ENCODE measurements at regions not wholly inside any gene's neighbourhood (a gene's known extent, or its start where the extent isn't known, plus 50 kb on each side); places are given as distances from the start of the nearest gene placed in this dataset.

DNA sequence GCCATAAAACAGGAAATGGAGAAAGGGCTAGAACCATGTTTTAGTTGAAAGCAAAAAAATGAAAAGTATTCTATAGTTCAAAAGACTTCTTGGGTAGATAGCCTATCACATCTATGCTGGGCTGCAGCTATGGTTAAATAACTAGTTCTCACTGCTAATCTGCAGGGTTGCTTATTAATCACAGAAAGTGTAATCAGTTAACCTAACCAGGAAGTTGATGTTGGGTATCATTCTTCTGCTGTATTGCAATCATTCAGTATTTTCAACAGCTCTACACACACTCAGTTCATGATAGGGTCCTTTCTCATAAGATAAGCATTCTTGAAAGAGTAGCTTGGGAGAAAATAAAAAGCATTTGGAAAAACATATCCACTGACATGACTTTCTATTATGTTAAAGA lies 135.2 kb upstream of the TCF21 start (continued):
- TF ChIP-seq USF2 (IDR thresholded peaks at IDR 0.05; ENCODE audit: low read depth, low read length) (no peak), USF2 (CRISPR knock-in tag; IDR thresholded peaks at IDR 0.05; ENCODE audit: borderline replicate concordance) (no peak), PRDM4 (CRISPR knock-in tag; IDR thresholded peaks at IDR 0.05; ENCODE audit: borderline replicate concordance) (no peak), ZNF850 (CRISPR knock-in tag; conservative IDR thresholded peaks at IDR 0.05) (no peak), ELF1 (CRISPR knock-in tag; IDR thresholded peaks at IDR 0.05) (no peak), MIER3 (CRISPR knock-in tag; IDR thresholded peaks at IDR 0.05; ENCODE audit: borderline replicate concordance) (no peak)

DNA sequence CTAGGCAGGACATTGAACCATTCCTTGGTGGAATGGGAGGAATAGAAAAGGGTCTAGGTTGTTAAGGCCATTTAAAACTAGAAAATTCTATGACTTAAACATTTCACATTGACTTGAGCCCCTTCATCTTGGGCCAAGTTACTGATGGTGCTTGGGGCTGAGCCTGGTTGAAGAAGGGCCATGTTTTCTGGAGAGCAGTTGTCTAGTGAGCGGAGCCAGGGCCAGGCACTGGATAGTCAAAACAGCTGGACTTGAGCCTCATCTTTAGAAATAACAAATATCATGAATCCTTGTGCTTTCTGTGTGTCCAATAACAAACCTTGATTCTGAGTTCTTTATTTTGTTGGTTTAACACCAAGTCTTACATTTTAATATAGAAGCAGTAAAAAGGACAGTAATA lies 134.6 kb upstream of the TCF21 start:
- Histone ChIP-seq H3K27ac (ENCODE audit: extremely low read length, insufficient read depth, low read length) (no peak overlapping the region), H3K4me1 (ENCODE audit: insufficient read depth, low read length) (no peaks in the 10 kb centered on the region), H4K20me1 (ENCODE audit: insufficient read depth, low read length) (no peaks in the 10 kb centered on the region), H3K27me3 (ENCODE audit: control insufficient read depth in 1 of 2, insufficient read depth in 2 of 2, low read length in 2 of 2) (no peaks in the 10 kb centered on the region), H3K79me2 (ENCODE audit: insufficient read depth, low read length) (no peaks in the 10 kb centered on the region), H3K4me3 (replicated peaks in 1 of 3; ENCODE audit: insufficient read depth in 1 of 3, low read depth in 2 of 3, low read length in 3 of 3) (no peak overlapping the region), H3K36me3 (replicated peaks in 1 of 2; ENCODE audit: control insufficient read depth in 1 of 2, insufficient read depth in 2 of 2, low read length in 2 of 2) (no peaks in the 10 kb centered on the region), H2AFZ (ENCODE audit: low read length) (no peak overlapping the region), H3K9ac (ENCODE audit: insufficient read depth, low read depth, low read length) (no peak overlapping the region), H3K9me3 (ENCODE audit: low read length) (no peaks in the 10 kb centered on the region), H3K4me2 (ENCODE audit: low read depth, low read length) (no peak overlapping the region)
- ATAC-seq (no peak), FAIRE-seq (no peak), DNase-seq (ENCODE audit: low spot score) (no peak)
- BruUV-seq (replicated peaks), result no TSS peak
- intact Hi-C loops (cut with micrococcal nuclease; ENCODE audit: unreplicated experiment) (no loop called here), in situ Hi-C loops (cut with HindIII; ENCODE audit: extremely low pct_ligation_motif_present, low pct_unique_long_range_greater_than_20kb) (no loop called here)
- 9% methylated on average over 1 of the region's 1 CpG for WGBS (ENCODE audit: low lambda C conversion rate)
- POLR2A ChIA-PET, result no interaction called here
- CTCF ChIA-PET (ENCODE audit: low intra/inter-chr PET ratio, low total read pairs), result no interaction called here
- TF ChIP-seq SIX1 (CRISPR knock-in tag; IDR thresholded peaks at IDR 0.05; ENCODE audit: borderline replicate concordance), result no peak
- TF ChIP-seq, protein P1, sequence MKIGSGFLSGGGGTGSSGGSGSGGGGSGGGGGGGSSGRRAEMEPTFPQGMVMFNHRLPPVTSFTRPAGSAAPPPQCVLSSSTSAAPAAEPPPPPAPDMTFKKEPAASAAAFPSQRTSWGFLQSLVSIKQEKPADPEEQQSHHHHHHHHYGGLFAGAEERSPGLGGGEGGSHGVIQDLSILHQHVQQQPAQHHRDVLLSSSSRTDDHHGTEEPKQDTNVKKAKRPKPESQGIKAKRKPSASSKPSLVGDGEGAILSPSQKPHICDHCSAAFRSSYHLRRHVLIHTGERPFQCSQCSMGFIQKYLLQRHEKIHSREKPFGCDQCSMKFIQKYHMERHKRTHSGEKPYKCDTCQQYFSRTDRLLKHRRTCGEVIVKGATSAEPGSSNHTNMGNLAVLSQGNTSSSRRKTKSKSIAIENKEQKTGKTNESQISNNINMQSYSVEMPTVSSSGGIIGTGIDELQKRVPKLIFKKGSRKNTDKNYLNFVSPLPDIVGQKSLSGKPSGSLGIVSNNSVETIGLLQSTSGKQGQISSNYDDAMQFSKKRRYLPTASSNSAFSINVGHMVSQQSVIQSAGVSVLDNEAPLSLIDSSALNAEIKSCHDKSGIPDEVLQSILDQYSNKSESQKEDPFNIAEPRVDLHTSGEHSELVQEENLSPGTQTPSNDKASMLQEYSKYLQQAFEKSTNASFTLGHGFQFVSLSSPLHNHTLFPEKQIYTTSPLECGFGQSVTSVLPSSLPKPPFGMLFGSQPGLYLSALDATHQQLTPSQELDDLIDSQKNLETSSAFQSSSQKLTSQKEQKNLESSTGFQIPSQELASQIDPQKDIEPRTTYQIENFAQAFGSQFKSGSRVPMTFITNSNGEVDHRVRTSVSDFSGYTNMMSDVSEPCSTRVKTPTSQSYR (CRISPR knock-in tag; IDR thresholded peaks at IDR 0.05; ENCODE audit: borderline replicate concordance), result no peak
- no peak for TF ChIP-seq ZBTB3 (CRISPR knock-in tag; IDR thresholded peaks at IDR 0.05; ENCODE audit: borderline replicate concordance, low read depth)
- TF ChIP-seq ZNF142 (CRISPR knock-in tag; IDR thresholded peaks at IDR 0.05), result no peak
